ENCODE measurements at regions not wholly inside any gene's neighbourhood (a gene's known extent, or its start where the extent isn't known, plus 50 kb on each side); places are given as distances from the start of the nearest gene placed in this dataset.

GRCh38 chr10:107657851-107658250 is 493.3 kb upstream of the SORCS1 start:
- Histone ChIP-seq H3K36me3 (ENCODE audit: control insufficient read depth, insufficient read depth, low read length) (no peaks in the 10 kb centered on the region), H3K27me3 (ENCODE audit: control insufficient read depth, insufficient read depth, low read length) (no peaks in the 10 kb centered on the region), H3K9me3 (ENCODE audit: control insufficient read depth, insufficient read depth, low read depth, low read length) (no peaks in the 10 kb centered on the region), H3K27ac (ENCODE audit: low read length) (no peak overlapping the region), H3K4me1 (ENCODE audit: control insufficient read depth, insufficient read depth, low read length) (no peaks in the 10 kb centered on the region), H3K4me3 (ENCODE audit: low read depth in 2 of 2, low read length in 2 of 2) (no peak overlapping the region)
- no peak for ATAC-seq
- TF ChIP-seq CTCF (IDR thresholded peaks at IDR 0.05): no peak
- TF ChIP-seq SIN3A (IDR thresholded peaks at IDR 0.05; ENCODE audit: borderline replicate concordance, insufficient read depth, low read depth, low read length): no peak
- TF ChIP-seq REST (IDR thresholded peaks at IDR 0.05; ENCODE audit: insufficient read depth in 1 of 2, low read depth in 2 of 2, low read length in 1 of 2): no peak
- TF ChIP-seq POLR2AphosphoS5 (IDR thresholded peaks at IDR 0.05; ENCODE audit: low read depth, low read length): no peak
- TF ChIP-seq TCF7L2 (IDR thresholded peaks at IDR 0.05; ENCODE audit: low read depth, low read length): no peak
- DNase-seq (ENCODE audit: low read depth, low spot score): no peak
- CTCF ChIA-PET: no interaction called here
- in situ Hi-C loops (cut with HindIII; ENCODE audit: low pct_unique_long_range_greater_than_20kb, low sequenced_read_pairs): no loop called here
- POLR2A ChIA-PET: no interaction called here
- intact Hi-C loops (cut with micrococcal nuclease; ENCODE audit: unreplicated experiment): no loop called here
- BruUV-seq (replicated peaks): no TSS peak

- Histone ChIP-seq H3K9me3 (ENCODE audit: control insufficient read depth, insufficient read depth, low read depth, low read length) (no peaks in the 10 kb centered on the region), H3K27me3 (ENCODE audit: control insufficient read depth, insufficient read depth, low read length) (no peaks in the 10 kb centered on the region), H3K36me3 (ENCODE audit: control insufficient read depth, insufficient read depth, low read length) (no peaks in the 10 kb centered on the region), H3K27ac (ENCODE audit: low read length) (no peak overlapping the region), H3K4me1 (ENCODE audit: control insufficient read depth, insufficient read depth, low read length) (no peaks in the 10 kb centered on the region), H3K4me3 (ENCODE audit: low read depth in 2 of 2, low read length in 2 of 2) (no peak overlapping the region)
- in situ Hi-C loops (cut with HindIII; ENCODE audit: low pct_unique_long_range_greater_than_20kb, low sequenced_read_pairs) (no loop called here), intact Hi-C loops (cut with micrococcal nuclease; ENCODE audit: unreplicated experiment) (no loop called here)
- TF ChIP-seq POLR2AphosphoS5 (IDR thresholded peaks at IDR 0.05; ENCODE audit: low read depth, low read length) (no peak), CTCF (IDR thresholded peaks at IDR 0.05) (no peak), REST (IDR thresholded peaks at IDR 0.05; ENCODE audit: insufficient read depth in 1 of 2, low read depth in 2 of 2, low read length in 1 of 2) (no peak)
- CTCF ChIA-PET: no interaction called here
- no peak for ATAC-seq
- POLR2A ChIA-PET: no interaction called here
- BruUV-seq (replicated peaks): no TSS peak
- DNase-seq (ENCODE audit: low read depth, low spot score): no peak
These were observed 492.4 kb upstream of the SORCS1 start for GRCh38 chr10:107656932-107657331.

Measured in Panc1 (cell line).